ENCODE measurements at regions not wholly inside any gene's neighbourhood (a gene's known extent, or its start where the extent isn't known, plus 50 kb on each side); places are given as distances from the start of the nearest gene placed in this dataset.

- Histone ChIP-seq H3K79me2 (ENCODE audit: low read length) (no peaks in the 10 kb centered on the region), H3K27ac (ENCODE audit: low read length) (no peak overlapping the region), H3K9me3 (ENCODE audit: low read length) (no peaks in the 10 kb centered on the region; the same call in 1 of the 2 replicates), H3K36me3 (ENCODE audit: low read depth, low read length) (no peaks in the 10 kb centered on the region), H3F3A (ENCODE audit: low read length, unreplicated experiment) (no peaks in the 10 kb centered on the region), H3K27me3 (ENCODE audit: low read length) (no peaks in the 10 kb centered on the region), H3K9ac (ENCODE audit: low read length) (no peak overlapping the region), H3K9me2 (replicated peaks; ENCODE audit: low read length) (no peaks in the 10 kb centered on the region), H2AFZ (ENCODE audit: low read length) (no peak overlapping the region), H4K20me1 (ENCODE audit: low read length) (no peaks in the 10 kb centered on the region), H3K4me2 (ENCODE audit: low read length) (no peak overlapping the region), H3K4me3 (ENCODE audit: low read length) (no peak overlapping the region), H3K4me1 (ENCODE audit: insufficient read depth, low read length) (no peaks in the 10 kb centered on the region)
- no peak for TF ChIP-seq CTCF (conservative IDR thresholded peaks at IDR 0.05; ENCODE audit: low read depth, low read length)
- no peak for TF ChIP-seq EZH2 (IDR thresholded peaks at IDR 0.05; ENCODE audit: low read length, unreplicated experiment)
- no peak for TF ChIP-seq EZH2phosphoT487 (IDR thresholded peaks at IDR 0.05; ENCODE audit: borderline replicate concordance, low read length)
- intact Hi-C loops (cut with micrococcal nuclease), result no loop called here
- ChIA-PET CTCF (no interaction called here), POLR2A (ENCODE audit: unreplicated experiment) (no interaction called here)
- no TSS peak for BruUV-seq (replicated peaks)
- ATAC-seq, result no peak
- no peak for DNase-seq
These were observed 306.7 kb upstream of the TSHZ2 start for GRCh38 chr20:52665441-52665840.

- Histone ChIP-seq H3K9me2 (replicated peaks; ENCODE audit: low read length) (no peaks in the 10 kb centered on the region), H3K79me2 (ENCODE audit: low read length) (no peaks in the 10 kb centered on the region), H3K9ac (ENCODE audit: low read length) (no peak overlapping the region), H3K27me3 (ENCODE audit: low read length) (no peaks in the 10 kb centered on the region), H3K9me3 (ENCODE audit: low read length) (peaks cover 31% of the 10 kb centered on the region; the same call in 1 of the 2 replicates), H3K36me3 (ENCODE audit: low read depth, low read length) (no peaks in the 10 kb centered on the region), H2AFZ (ENCODE audit: low read length) (no peak overlapping the region), H3K27ac (ENCODE audit: low read length) (no peak overlapping the region), H3F3A (ENCODE audit: low read length, unreplicated experiment) (no peaks in the 10 kb centered on the region), H3K4me2 (ENCODE audit: low read length) (no peak overlapping the region), H4K20me1 (ENCODE audit: low read length) (no peaks in the 10 kb centered on the region), H3K4me1 (ENCODE audit: insufficient read depth, low read length) (no peaks in the 10 kb centered on the region), H3K4me3 (ENCODE audit: low read length) (no peak overlapping the region)
- ATAC-seq (no peak), DNase-seq (no peak)
- POLR2A ChIA-PET (ENCODE audit: unreplicated experiment), result no interaction called here
- TF ChIP-seq CTCF (conservative IDR thresholded peaks at IDR 0.05; ENCODE audit: low read depth, low read length) (no peak), EZH2phosphoT487 (IDR thresholded peaks at IDR 0.05; ENCODE audit: borderline replicate concordance, low read length) (no peak), EZH2 (IDR thresholded peaks at IDR 0.05; ENCODE audit: low read length, unreplicated experiment) (no peak)
- no TSS peak for BruUV-seq (replicated peaks)
- intact Hi-C loops (cut with micrococcal nuclease), result no loop called here
- CTCF ChIA-PET, result no interaction called here
These were observed 316.8 kb upstream of the TSHZ2 start for GRCh38 chr20:52655395-52655794.

- DNase-seq (no peak), ATAC-seq (no peak)
- H3K9me3 ChIP-seq (ENCODE audit: low read length), result peaks cover 27% of the 10 kb centered on the region; the same call in 1 of the 2 replicates
- H2AFZ ChIP-seq (ENCODE audit: low read length), result no peak overlapping the region
- intact Hi-C loops (cut with micrococcal nuclease), result no loop called here
- no peaks in the 10 kb centered on the region for H4K20me1 ChIP-seq (ENCODE audit: low read length)
- H3K4me1 ChIP-seq (ENCODE audit: insufficient read depth, low read length), result no peaks in the 10 kb centered on the region
- no peaks in the 10 kb centered on the region for H3K79me2 ChIP-seq (ENCODE audit: low read length)
- H3K4me2 ChIP-seq (ENCODE audit: low read length), result no peak overlapping the region
- no peaks in the 10 kb centered on the region for H3K27me3 ChIP-seq (ENCODE audit: low read length)
- ChIA-PET CTCF (no interaction called here), POLR2A (ENCODE audit: unreplicated experiment) (no interaction called here)
- no peak overlapping the region for H3K4me3 ChIP-seq (ENCODE audit: low read length)
- no peaks in the 10 kb centered on the region for H3K36me3 ChIP-seq (ENCODE audit: low read depth, low read length)
- no peak overlapping the region for H3K9ac ChIP-seq (ENCODE audit: low read length)
- no peaks in the 10 kb centered on the region for H3F3A ChIP-seq (ENCODE audit: low read length, unreplicated experiment)
- H3K9me2 ChIP-seq (replicated peaks; ENCODE audit: low read length), result no peaks in the 10 kb centered on the region
- TF ChIP-seq CTCF (conservative IDR thresholded peaks at IDR 0.05; ENCODE audit: low read depth, low read length), result no peak
- TF ChIP-seq EZH2 (IDR thresholded peaks at IDR 0.05; ENCODE audit: low read length, unreplicated experiment), result no peak
- TF ChIP-seq EZH2phosphoT487 (IDR thresholded peaks at IDR 0.05; ENCODE audit: borderline replicate concordance, low read length), result no peak
- H3K27ac ChIP-seq (ENCODE audit: low read length), result no peak overlapping the region
- BruUV-seq (replicated peaks), result no TSS peak
These were observed 317.6 kb upstream of the TSHZ2 start for GRCh38 chr20:52654567-52654966.
